ENCODE measurements at regions not wholly inside any gene's neighbourhood (a gene's known extent, or its start where the extent isn't known, plus 50 kb on each side); places are given as distances from the start of the nearest gene placed in this dataset.
"Not testable (repeated sequence)": the region's sequence is repeated elsewhere in the genome, so short reads cannot be mapped to it uniquely, and the experiment has no call there.

DNA sequence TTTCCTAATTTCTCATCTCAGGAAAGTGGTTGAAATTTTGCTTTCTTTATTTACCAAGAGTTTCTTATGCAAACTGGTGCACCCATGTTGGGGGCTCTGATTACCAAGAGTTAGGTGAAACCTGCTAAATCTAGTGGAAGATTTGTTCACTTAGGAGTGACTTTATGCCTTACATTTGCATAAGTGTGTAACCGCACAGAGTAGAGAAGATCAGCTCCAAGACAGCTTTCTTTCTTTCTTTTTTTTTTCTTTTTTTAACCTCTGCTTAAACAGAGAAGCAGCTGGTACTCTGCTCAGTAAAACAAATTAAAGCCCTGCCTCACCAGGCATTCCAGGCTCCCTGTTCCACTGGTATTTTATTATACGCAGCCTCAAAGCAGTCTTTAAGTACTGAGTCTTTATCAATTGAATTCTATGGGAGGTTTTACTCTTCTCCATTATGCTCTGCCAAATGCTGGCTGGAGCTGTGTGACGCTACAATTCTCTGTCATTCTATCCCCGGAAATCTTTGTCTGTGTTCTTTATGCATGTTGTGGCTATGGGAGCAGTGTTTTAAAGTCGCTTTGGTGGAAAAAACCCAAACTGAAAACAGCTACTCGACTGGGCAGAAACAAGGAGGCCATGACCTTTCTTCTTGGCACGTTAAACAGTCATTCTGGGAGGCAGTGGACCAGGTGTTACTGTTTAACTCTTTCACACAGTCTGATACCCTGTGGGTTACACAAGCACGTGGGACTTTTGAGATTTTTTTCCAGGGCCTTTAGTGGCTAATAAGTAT lies 55.2 kb upstream of the GBE1 start:
- DNase-seq, result no peak

DNA sequence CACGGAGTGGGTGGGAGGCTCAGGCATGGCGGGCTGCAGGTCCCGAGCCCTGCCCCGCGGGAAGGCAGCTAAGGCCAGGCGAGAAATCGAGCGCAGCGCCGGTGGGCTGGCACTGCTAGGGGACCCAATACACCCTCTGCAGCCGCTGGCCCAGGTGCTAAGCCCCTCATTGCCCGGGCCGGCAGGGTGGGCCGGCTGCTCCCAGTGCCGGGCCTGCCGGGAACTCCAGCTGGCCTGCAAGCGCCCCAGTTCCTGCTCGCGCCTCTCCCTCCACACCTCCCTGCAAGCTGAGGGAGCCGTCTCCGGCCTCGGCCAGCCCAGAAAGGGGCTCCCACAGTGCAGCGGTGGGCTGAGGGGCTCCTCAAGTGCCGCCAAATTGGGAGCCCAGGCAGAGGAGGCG lies 50.7 kb upstream of the GBE1 start:
- DNase-seq, result not testable (repeated sequence)
